ENCODE measurements at regions not wholly inside any gene's neighbourhood (a gene's known extent, or its start where the extent isn't known, plus 50 kb on each side); places are given as distances from the start of the nearest gene placed in this dataset.

DNA sequence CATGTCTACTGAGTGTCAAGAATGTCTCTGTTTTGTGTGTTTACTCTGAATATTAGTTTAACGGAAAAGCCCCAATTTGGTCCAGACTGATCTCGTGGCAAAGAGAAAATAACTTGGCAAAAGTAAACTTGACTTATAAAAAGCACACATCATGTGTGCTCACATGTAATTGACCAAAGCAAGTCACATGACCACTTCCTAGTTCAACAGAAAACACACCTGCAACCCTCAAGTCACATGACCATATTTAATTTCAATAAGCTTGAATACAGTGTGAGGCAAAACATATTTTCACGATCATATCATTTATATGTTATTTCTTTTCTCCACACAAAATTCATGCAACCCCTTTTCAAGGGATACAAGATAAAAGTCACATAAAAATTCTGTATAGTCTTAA is 662.4 kb downstream of the SLITRK1 start:
- ChIA-PET POLR2A (no interaction called here), CTCF (interaction anchor here (0.6 kb wide), 1 partner anchor 715 kb away, joined by 4 read pairs; no protein-coding TSS in a partner anchor)
- TF ChIP-seq, protein P1, sequence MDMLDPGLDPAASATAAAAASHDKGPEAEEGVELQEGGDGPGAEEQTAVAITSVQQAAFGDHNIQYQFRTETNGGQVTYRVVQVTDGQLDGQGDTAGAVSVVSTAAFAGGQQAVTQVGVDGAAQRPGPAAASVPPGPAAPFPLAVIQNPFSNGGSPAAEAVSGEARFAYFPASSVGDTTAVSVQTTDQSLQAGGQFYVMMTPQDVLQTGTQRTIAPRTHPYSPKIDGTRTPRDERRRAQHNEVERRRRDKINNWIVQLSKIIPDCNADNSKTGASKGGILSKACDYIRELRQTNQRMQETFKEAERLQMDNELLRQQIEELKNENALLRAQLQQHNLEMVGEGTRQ (IDR thresholded peaks at IDR 0.05): peak; percentile 59
- TF ChIP-seq, protein P2, sequence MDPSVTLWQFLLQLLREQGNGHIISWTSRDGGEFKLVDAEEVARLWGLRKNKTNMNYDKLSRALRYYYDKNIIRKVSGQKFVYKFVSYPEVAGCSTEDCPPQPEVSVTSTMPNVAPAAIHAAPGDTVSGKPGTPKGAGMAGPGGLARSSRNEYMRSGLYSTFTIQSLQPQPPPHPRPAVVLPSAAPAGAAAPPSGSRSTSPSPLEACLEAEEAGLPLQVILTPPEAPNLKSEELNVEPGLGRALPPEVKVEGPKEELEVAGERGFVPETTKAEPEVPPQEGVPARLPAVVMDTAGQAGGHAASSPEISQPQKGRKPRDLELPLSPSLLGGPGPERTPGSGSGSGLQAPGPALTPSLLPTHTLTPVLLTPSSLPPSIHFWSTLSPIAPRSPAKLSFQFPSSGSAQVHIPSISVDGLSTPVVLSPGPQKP (IDR thresholded peaks at IDR 0.05; ENCODE audit: low read depth, low read length): no peak
- TF ChIP-seq TFCP2L1 (CRISPR knock-in tag; IDR thresholded peaks at IDR 0.05): no peak
- no peak for TF ChIP-seq KDM5A (IDR thresholded peaks at IDR 0.05)
- no peak for TF ChIP-seq JUNB (IDR thresholded peaks at IDR 0.05)
- TF ChIP-seq HDAC2 (IDR thresholded peaks at IDR 0.05): no peak
- Histone ChIP-seq H3K4me3 (no peak overlapping the region), H3K4me1 (no peaks in the 10 kb centered on the region), H3K27ac (no peak overlapping the region), H3K4me2 (no peak overlapping the region), H3K9me3 (no peaks in the 10 kb centered on the region)
- DNase-seq (ENCODE audit: low read depth in 1 of 2, low spot score in 1 of 2) (no peak), ATAC-seq (no peak), FAIRE-seq (no peak)
- 18% methylated on average over 3 of the region's 3 CpGs for WGBS (ENCODE audit: missing lambda C conversion rate)

DNA sequence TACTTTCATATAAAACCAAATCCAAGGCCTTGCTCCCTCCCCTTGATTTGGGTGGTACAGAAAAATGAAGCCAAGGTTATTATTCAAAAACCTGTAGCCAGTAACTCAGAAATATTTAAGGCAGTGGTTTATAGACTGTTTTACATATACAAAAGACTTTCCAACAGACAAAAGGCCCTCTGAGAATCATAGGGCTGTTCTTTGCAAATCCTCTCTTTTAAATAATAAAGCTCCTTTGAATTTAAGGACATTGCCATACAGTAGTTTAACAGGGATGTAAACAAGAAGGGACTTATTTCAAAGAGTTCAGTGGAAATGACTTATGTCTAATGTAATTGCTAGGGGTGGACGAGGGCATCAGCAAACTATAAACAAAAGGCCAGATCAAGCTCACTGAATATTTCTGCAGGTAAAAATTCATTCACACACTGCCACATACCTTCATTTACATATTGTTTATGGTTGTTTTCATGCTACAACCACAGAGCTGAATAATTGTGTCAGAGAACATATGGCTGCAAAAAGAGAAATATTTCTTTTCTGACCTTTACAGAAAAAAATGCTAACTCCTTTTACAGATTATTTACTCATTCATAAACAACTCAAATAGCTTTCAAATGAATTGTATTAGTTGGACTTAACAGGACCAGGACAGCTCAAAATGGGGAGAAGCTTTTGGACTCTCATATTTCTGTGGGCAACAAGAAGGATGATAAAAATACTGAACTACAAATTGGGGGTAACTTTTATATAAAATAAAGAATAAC is 665.6 kb downstream of the SLITRK1 start:
- DNase-seq (ENCODE audit: low read depth in 1 of 2, low spot score in 1 of 2) (no peak), FAIRE-seq (no peak), ATAC-seq (no peak)
- Histone ChIP-seq H3K4me3 (no peak overlapping the region), H3K27ac (no peak overlapping the region), H3K4me2 (no peak overlapping the region), H3K4me1 (no peaks in the 10 kb centered on the region), H3K9me3 (no peaks in the 10 kb centered on the region)
- TF ChIP-seq CHD2 (IDR thresholded peaks at IDR 0.05; ENCODE audit: low read length, partially characterized antibody): no peak
- no peak for TF ChIP-seq POLR2A (IDR thresholded peaks at IDR 0.05; ENCODE audit: low read length)
- TF ChIP-seq FOSB (CRISPR knock-in tag; IDR thresholded peaks at IDR 0.05): no peak
- CTCF ChIA-PET: no interaction called here
- POLR2A ChIA-PET: no interaction called here
- WGBS (ENCODE audit: missing lambda C conversion rate): 11% methylated on average over 1 of the region's 1 CpG

DNA sequence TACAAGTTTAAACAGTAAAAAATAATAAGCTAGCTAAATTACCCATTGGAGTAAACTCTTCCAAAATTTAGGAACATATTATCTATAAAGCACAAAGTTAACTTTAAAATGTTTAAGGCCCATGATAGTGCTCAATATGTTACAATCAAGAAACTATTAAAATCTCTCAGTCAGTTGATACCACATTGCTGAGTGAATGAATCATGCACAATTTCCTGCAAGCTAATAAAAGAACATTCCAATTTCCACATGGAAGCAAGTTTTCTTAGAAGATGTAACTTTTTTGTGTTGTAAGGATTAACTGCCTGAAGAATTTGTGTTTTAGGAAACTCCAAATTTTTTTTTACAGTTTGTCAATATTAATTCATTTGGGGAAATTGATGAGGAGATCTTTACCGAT is 666.6 kb downstream of the SLITRK1 start:
- FAIRE-seq (no peak), ATAC-seq (no peak), DNase-seq (ENCODE audit: low read depth in 1 of 2, low spot score in 1 of 2) (no peak)
- no peaks in the 10 kb centered on the region for H3K4me1 ChIP-seq
- WGBS (ENCODE audit: missing lambda C conversion rate): 13% methylated on average over 1 of the region's 1 CpG
- CTCF ChIA-PET: no interaction called here
- H3K4me2 ChIP-seq: no peak overlapping the region
- TF ChIP-seq RNF2 (IDR thresholded peaks at IDR 0.05; ENCODE audit: borderline replicate concordance, low read depth) (no peak), ESRRA (IDR thresholded peaks at IDR 0.05; ENCODE audit: borderline replicate concordance, low read length) (no peak), ZC3H11A (IDR thresholded peaks at IDR 0.05) (no peak), KDM5A (IDR thresholded peaks at IDR 0.05) (no peak), CBX8 (IDR thresholded peaks at IDR 0.05) (no peak), PHF8 (IDR thresholded peaks at IDR 0.05; ENCODE audit: borderline replicate concordance, low read depth) (no peak), EHMT2 (IDR thresholded peaks at IDR 0.05; ENCODE audit: low read depth) (no peak), CHD2 (IDR thresholded peaks at IDR 0.05; ENCODE audit: low read length, partially characterized antibody) (no peak), ZNF302 (CRISPR knock-in tag; IDR thresholded peaks at IDR 0.05) (no peak), CBX2 (IDR thresholded peaks at IDR 0.05; ENCODE audit: borderline replicate concordance, low read depth) (no peak), RCOR1 (IDR thresholded peaks at IDR 0.05; ENCODE audit: low read depth, low read length) (no peak), JUNB (IDR thresholded peaks at IDR 0.05) (no peak), ZFP36 (IDR thresholded peaks at IDR 0.05; ENCODE audit: borderline replicate concordance, partially characterized antibody) (no peak), NR3C1 (IDR thresholded peaks at IDR 0.05) (no peak), SREBF2 (IDR thresholded peaks at IDR 0.05) (no peak)
- TF ChIP-seq, protein P2 (IDR thresholded peaks at IDR 0.05; ENCODE audit: low read depth, low read length): no peak
- H3K9me3 ChIP-seq: no peaks in the 10 kb centered on the region
- H3K27ac ChIP-seq: no peak overlapping the region
- POLR2A ChIA-PET: no interaction called here
- H3K4me3 ChIP-seq: no peak overlapping the region

Measured in A549 (cell line).